ENCODE measurements at regions not wholly inside any gene's neighbourhood (a gene's known extent, or its start where the extent isn't known, plus 50 kb on each side); places are given as distances from the start of the nearest gene placed in this dataset.

DNA sequence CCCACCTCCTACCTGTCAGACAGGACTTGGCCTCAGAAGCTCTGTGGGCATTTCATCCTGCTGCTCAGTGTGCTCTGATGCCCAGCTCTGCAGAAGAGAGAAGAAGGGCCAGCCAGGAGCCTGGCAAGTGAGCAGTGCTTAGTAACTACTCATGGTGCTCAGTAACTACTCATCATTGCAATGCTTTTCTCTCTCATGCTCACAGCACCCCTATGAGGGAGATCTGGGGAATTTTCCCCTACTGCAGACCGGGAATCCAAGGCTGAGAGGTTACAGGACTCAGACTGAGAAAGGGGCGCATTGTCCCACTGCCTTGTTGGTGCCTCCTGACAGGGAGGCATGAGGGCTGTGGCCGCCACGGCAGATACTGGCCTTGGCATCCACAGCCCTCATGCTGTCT lies 261.1 kb downstream of the C16orf95 start:
- H3K4me1 ChIP-seq = peaks cover 0 to 24% (median 5%) of the 10 kb centered on the region in 4 donors
- intact Hi-C loops (cut with DNase I; ENCODE audit: low total_unique reads) = no loop called here
- no peaks in the 10 kb centered on the region for H3K27me3 ChIP-seq
- no peak overlapping the region for H3K27ac ChIP-seq
- no peaks in the 10 kb centered on the region for H3K9me3 ChIP-seq
- no peak overlapping the region for H3K4me3 ChIP-seq
- H3K36me3 ChIP-seq = no peaks in the 10 kb centered on the region
- TF ChIP-seq CTCF (IDR thresholded peaks at IDR 0.05) = peak in 1 of 2 experiments; percentile 16
- peak in 1 of 2 donors; percentile 56 for DNase-seq

DNA sequence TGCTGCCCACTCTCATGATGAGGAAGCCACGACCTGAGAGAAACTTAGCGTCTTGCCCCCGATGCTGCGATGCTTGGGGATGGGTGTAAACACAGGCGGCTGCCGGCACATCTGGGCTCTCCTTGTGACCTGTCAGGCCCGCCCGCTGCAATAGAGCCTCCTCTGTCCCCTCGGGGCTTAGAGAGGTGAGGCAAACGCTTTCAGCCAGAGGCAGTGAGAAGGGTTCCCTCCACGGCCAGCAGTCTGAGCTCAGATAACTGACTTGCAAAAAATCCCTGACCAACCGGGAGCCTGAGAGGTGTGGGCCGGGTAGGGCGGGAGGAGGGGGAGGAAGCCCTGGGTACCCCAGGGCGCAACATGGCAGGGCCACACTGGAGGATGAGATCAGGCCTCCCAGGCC lies 260.6 kb downstream of the C16orf95 start:
- H3K4me1 ChIP-seq = peaks cover 0 to 29% (median 5%) of the 10 kb centered on the region in 4 donors
- DNase-seq = peak in 1 of 2 donors; percentile 55
- intact Hi-C loops (cut with DNase I; ENCODE audit: low total_unique reads) = no loop called here
- H3K36me3 ChIP-seq = no peaks in the 10 kb centered on the region
- TF ChIP-seq CTCF (IDR thresholded peaks at IDR 0.05) = no peak
- H3K27me3 ChIP-seq = no peaks in the 10 kb centered on the region
- H3K9me3 ChIP-seq = no peaks in the 10 kb centered on the region
- H3K4me3 ChIP-seq = no peak overlapping the region
- H3K27ac ChIP-seq = no peak overlapping the region

DNA sequence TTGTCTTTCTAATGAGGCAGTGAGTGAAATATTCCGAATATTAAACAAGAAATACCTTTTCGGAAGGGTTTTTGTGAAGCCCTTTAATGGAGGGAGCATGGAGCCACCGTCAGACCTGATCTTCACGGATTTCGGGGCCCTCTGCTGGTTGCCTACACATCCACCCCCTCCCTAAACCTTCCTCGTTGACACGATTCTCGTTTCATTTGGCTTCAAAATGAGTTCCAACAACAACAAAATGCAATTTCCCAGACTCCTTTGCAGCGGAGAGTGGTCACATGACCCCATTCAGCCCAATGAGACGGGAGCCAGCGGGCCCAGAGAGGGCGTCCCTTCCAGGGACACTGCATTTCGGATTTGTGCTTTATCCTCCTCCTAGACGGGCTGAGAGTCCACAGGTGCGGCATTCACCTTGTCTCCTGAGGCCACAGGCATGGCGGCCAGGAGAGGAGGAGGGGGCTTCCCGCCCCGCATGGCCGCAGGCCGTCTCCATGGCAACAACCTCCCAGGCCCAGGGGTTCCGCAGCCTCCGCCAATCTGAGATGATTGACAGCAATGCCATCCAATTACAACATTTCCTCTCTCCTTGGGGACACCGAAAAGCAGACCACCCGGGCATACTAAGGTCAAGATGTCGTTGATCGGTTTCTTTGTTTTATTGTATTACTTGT lies 259.8 kb downstream of the C16orf95 start:
- Histone ChIP-seq H3K27me3 (no peaks in the 10 kb centered on the region), H3K4me1 (peaks cover 0 to 34% (median 5%) of the 10 kb centered on the region in 4 donors), H3K9me3 (no peaks in the 10 kb centered on the region), H3K4me3 (no peak overlapping the region), H3K36me3 (no peaks in the 10 kb centered on the region), H3K27ac (no peak overlapping the region)
- intact Hi-C loops (cut with DNase I; ENCODE audit: low total_unique reads) = no loop called here
- peak in 1 of 2 donors; percentile 53 for DNase-seq
- peak in 1 of 2 experiments; percentile 11 for TF ChIP-seq CTCF (IDR thresholded peaks at IDR 0.05)

GRCh38 chr16:87057951-87058560 lies 259.1 kb downstream of the C16orf95 start:
- no peak for TF ChIP-seq CTCF (IDR thresholded peaks at IDR 0.05)
- Histone ChIP-seq H3K4me3 (no peak overlapping the region), H3K4me1 (peaks cover 0 to 32% (median 2%) of the 10 kb centered on the region in 4 donors), H3K36me3 (no peaks in the 10 kb centered on the region), H3K27me3 (no peaks in the 10 kb centered on the region), H3K27ac (no peak overlapping the region), H3K9me3 (no peaks in the 10 kb centered on the region)
- peak in 1 of 2 donors; percentile 57 for DNase-seq
- intact Hi-C loops (cut with DNase I; ENCODE audit: low total_unique reads) = no loop called here

DNA sequence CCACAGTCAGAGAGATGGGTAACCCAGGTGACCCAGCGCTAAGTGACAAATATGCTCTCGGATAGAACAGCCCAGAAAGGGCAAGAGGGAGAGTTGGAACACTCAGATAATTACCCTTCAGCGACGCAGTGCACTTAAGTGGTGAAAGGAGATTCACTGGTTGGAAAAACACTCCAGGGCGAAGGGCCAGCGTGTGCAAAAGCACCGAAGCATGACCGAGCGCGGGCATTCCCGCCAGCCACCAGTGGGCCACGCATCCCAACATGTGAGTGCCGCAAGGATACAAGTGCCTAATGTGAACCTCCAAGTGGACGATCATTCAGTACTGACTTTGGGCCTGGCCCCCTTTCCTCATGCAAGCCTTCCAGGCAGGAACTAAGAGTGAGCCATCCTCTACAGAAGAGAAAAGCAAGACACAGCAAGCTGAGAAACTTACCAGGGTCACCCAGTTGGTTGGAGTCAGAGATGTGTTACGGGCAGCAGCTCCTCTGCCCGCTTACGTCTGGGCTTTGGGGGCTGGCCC lies 258.4 kb downstream of the C16orf95 start:
- peak overlapping the region in 1 of 2 donors; percentile 25 for H3K27ac ChIP-seq
- DNase-seq = no peak
- H3K9me3 ChIP-seq = no peaks in the 10 kb centered on the region
- intact Hi-C loops (cut with DNase I; ENCODE audit: low total_unique reads) = no loop called here
- no peak for TF ChIP-seq CTCF (IDR thresholded peaks at IDR 0.05)
- H3K27me3 ChIP-seq = no peaks in the 10 kb centered on the region
- no peak overlapping the region for H3K4me3 ChIP-seq
- peaks cover 0 to 34% (median 0%) of the 10 kb centered on the region in 4 donors for H3K4me1 ChIP-seq
- no peaks in the 10 kb centered on the region for H3K36me3 ChIP-seq
